ENCODE measurements at regions not wholly inside any gene's neighbourhood (a gene's known extent, or its start where the extent isn't known, plus 50 kb on each side); places are given as distances from the start of the nearest gene placed in this dataset.

DNA sequence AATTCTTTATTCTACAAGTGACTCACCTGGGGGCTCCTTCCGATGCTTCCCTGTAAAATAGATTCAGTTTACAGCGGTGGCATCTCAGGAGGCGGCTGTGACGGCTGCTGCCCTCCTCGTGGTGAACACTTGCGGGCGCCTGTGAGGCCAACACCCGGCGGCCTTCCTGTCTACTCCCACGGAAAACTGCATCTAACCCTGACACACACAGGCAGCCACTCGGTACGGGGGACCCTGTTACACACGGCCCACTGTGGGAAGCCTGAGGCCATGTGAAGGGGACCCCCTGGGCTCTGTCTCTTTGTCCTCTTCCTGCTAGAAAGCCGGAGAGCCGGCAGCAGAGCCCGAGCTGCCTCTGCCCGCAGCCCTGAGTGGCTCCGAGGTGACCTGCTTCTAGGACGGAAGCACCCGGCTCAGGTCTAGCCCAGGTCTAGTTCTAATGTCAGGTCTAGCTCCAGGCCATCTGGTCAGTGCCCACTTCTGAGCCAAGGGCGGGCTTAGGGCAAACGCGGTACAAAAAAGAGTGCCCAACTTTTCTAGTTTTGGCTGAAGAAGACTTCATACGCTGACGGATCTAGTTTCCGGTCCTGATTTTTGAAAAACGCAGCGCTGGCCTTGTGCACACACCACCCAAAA lies 159.4 kb downstream of the ENGASE start:
- DNase-seq (ENCODE audit: low read depth in 1 of 2, low spot score in 1 of 2) (no peak), ATAC-seq (no peak), FAIRE-seq (no peak)
- WGBS (ENCODE audit: missing lambda C conversion rate): 88% methylated on average over 24 of the region's 28 CpGs
- CTCF ChIA-PET: interaction anchor here (0.7 kb wide), 1 partner anchor 46 kb away, joined by 3 read pairs; no protein-coding TSS in a partner anchor
- H3K4me2 ChIP-seq: no peak overlapping the region
- H3K9me3 ChIP-seq: no peaks in the 10 kb centered on the region
- no peak overlapping the region for H3K27ac ChIP-seq
- no peaks in the 10 kb centered on the region for H3K4me1 ChIP-seq
- no peak overlapping the region for H3K4me3 ChIP-seq
- TF ChIP-seq, protein P1, sequence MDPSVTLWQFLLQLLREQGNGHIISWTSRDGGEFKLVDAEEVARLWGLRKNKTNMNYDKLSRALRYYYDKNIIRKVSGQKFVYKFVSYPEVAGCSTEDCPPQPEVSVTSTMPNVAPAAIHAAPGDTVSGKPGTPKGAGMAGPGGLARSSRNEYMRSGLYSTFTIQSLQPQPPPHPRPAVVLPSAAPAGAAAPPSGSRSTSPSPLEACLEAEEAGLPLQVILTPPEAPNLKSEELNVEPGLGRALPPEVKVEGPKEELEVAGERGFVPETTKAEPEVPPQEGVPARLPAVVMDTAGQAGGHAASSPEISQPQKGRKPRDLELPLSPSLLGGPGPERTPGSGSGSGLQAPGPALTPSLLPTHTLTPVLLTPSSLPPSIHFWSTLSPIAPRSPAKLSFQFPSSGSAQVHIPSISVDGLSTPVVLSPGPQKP (IDR thresholded peaks at IDR 0.05; ENCODE audit: low read depth, low read length): no peak
- no peak for TF ChIP-seq MYC (IDR thresholded peaks at IDR 0.05; ENCODE audit: borderline replicate concordance, low read length)
- TF ChIP-seq SREBF2 (IDR thresholded peaks at IDR 0.05): no peak
- TF ChIP-seq HOXA7 (CRISPR knock-in tag; IDR thresholded peaks at IDR 0.05): no peak
- no peak for TF ChIP-seq POLR2A (IDR thresholded peaks at IDR 0.05; ENCODE audit: low read length)
- TF ChIP-seq, protein P2, sequence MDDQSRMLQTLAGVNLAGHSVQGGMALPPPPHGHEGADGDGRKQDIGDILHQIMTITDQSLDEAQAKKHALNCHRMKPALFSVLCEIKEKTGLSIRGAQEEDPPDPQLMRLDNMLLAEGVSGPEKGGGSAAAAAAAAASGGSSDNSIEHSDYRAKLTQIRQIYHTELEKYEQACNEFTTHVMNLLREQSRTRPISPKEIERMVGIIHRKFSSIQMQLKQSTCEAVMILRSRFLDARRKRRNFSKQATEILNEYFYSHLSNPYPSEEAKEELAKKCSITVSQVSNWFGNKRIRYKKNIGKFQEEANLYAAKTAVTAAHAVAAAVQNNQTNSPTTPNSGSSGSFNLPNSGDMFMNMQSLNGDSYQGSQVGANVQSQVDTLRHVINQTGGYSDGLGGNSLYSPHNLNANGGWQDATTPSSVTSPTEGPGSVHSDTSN (IDR thresholded peaks at IDR 0.05): no peak
- no peak for TF ChIP-seq FOSL2 (IDR thresholded peaks at IDR 0.05)
- no peak for TF ChIP-seq FOSL2 (CRISPR knock-in tag; IDR thresholded peaks at IDR 0.05)
- TF ChIP-seq CEBPB (IDR thresholded peaks at IDR 0.05): no peak
- TF ChIP-seq, protein P3, sequence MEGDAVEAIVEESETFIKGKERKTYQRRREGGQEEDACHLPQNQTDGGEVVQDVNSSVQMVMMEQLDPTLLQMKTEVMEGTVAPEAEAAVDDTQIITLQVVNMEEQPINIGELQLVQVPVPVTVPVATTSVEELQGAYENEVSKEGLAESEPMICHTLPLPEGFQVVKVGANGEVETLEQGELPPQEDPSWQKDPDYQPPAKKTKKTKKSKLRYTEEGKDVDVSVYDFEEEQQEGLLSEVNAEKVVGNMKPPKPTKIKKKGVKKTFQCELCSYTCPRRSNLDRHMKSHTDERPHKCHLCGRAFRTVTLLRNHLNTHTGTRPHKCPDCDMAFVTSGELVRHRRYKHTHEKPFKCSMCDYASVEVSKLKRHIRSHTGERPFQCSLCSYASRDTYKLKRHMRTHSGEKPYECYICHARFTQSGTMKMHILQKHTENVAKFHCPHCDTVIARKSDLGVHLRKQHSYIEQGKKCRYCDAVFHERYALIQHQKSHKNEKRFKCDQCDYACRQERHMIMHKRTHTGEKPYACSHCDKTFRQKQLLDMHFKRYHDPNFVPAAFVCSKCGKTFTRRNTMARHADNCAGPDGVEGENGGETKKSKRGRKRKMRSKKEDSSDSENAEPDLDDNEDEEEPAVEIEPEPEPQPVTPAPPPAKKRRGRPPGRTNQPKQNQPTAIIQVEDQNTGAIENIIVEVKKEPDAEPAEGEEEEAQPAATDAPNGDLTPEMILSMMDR (IDR thresholded peaks at IDR 0.05): no peak
- POLR2A ChIA-PET: no interaction called here

DNA sequence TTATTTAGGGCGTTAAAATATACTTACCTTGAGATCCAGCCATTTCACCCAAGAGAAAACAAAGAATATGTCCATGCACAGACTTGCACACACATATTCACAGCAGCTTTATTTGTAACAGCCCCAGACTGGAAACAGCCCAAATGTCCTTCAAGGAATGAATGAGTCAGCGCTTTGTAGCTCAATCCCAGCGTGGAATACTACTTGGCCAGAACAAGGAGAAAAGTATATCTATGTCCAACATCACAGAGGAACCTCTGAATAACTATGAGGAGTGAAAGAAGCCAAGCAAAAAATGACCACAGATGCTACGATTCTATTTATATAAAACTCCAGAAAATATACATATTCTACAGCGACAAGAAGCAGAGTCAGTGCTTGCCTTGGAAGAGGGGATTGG lies 158.3 kb downstream of the ENGASE start:
- ChIA-PET POLR2A (no interaction called here), CTCF (interaction anchor here (0.7 to 1.7 kb wide), 5 partner anchors 16 to 160 kb away, joined by 3 to 4 read pairs (median 3); no protein-coding TSS in a partner anchor)
- FAIRE-seq (peak; percentile 77), DNase-seq (ENCODE audit: low read depth in 1 of 2, low spot score in 1 of 2) (no peak), ATAC-seq (no peak)
- WGBS (ENCODE audit: missing lambda C conversion rate): 79% methylated on average over 5 of the region's 5 CpGs
- H3K27ac ChIP-seq: no peak overlapping the region
- TF ChIP-seq CBX8 (IDR thresholded peaks at IDR 0.05) (no peak), MAFK (IDR thresholded peaks at IDR 0.05; ENCODE audit: partially characterized antibody) (peak; percentile 88), POLR2AphosphoS2 (conservative IDR thresholded peaks at IDR 0.05; ENCODE audit: low read length) (no peak), NFE2L2 (conservative IDR thresholded peaks at IDR 0.05; ENCODE audit: low read length) (no peak), EP300 (IDR thresholded peaks at IDR 0.05) (no peak)
- TF ChIP-seq, protein P4, sequence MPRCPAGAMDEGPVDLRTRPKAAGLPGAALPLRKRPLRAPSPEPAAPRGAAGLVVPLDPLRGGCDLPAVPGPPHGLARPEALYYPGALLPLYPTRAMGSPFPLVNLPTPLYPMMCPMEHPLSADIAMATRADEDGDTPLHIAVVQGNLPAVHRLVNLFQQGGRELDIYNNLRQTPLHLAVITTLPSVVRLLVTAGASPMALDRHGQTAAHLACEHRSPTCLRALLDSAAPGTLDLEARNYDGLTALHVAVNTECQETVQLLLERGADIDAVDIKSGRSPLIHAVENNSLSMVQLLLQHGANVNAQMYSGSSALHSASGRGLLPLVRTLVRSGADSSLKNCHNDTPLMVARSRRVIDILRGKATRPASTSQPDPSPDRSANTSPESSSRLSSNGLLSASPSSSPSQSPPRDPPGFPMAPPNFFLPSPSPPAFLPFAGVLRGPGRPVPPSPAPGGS (IDR thresholded peaks at IDR 0.05): no peak
- H3K9me3 ChIP-seq: no peaks in the 10 kb centered on the region
- no peak overlapping the region for H3K4me2 ChIP-seq
- peaks cover 4% of the 10 kb centered on the region; the same call in 1 of the 3 replicates for H3K4me1 ChIP-seq
- H3K4me3 ChIP-seq: no peak overlapping the region

DNA sequence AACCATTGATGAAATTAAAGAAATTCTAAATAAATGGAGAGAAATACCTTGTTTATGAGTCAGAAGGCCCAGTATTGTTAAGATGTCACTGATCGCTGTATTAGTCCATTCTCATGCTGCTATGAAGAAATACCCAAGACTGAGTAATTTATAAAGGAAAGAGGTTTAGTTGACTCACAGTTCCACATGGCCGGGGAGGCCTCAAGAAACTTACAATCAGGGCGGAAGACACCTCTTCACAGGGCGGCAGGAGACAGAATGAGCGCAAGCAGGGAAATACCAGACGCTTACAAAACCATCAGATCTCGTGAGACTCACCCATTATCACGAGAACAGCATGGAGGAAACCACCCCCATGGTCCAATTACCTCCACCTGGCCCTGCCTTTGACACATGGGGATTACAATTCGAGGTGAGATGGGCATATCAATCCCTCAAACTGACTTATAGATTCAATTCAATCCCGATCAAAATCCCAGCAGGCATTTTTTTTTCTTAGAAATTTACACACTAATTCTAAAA lies 157.2 kb downstream of the ENGASE start:
- no peaks in the 10 kb centered on the region for H3K9me3 ChIP-seq
- ChIA-PET POLR2A (no interaction called here), CTCF (interaction anchor here (1.0 to 1.7 kb wide), 3 partner anchors 17 to 162 kb away, joined by 3 to 4 read pairs (median 3); no protein-coding TSS in a partner anchor)
- H3K27ac ChIP-seq: no peak overlapping the region
- H3K4me3 ChIP-seq: no peak overlapping the region
- FAIRE-seq: no peak
- WGBS (ENCODE audit: missing lambda C conversion rate): 71% methylated on average over 10 of the region's 10 CpGs
- H3K4me1 ChIP-seq: peaks cover 4% of the 10 kb centered on the region; the same call in 1 of the 3 replicates
- ATAC-seq: no peak
- no peak overlapping the region for H3K4me2 ChIP-seq
- no peak for DNase-seq (ENCODE audit: low read depth in 1 of 2, low spot score in 1 of 2)
- TF ChIP-seq TP53 (CRISPR knock-in tag; IDR thresholded peaks at IDR 0.05): no peak
- TF ChIP-seq CHD2 (IDR thresholded peaks at IDR 0.05; ENCODE audit: low read length, partially characterized antibody): peak; percentile 39
- TF ChIP-seq MYC (IDR thresholded peaks at IDR 0.05; ENCODE audit: borderline replicate concordance, low read length): no peak

Data from A549 (cell line).